Neural cell (in vitro differentiated cells): ENCODE measurements at regions not wholly inside any gene's neighbourhood (a gene's known extent, or its start where the extent isn't known, plus 50 kb on each side); places are given as distances from the start of the nearest gene placed in this dataset.

Experiments
- CTCF ChIP-seq: fragments of 450-650 bp; IDR thresholded peaks from 2 replicates; pipeline ENCODE4 v1.5.1; 2014; ENCODE audit warnings: antibody characterized with exemption, mild to moderate bottlenecking, moderate library complexity; ENCODE audit not compliant: poor library complexity, severe bottlenecking
- EP300 ChIP-seq: fragments of 450-650 bp; conservative IDR thresholded peaks from 2 replicates; pipeline ENCODE4 v1.6.1; 2014; ENCODE audit warnings: antibody characterized with exemption, mild to moderate bottlenecking, moderate library complexity; ENCODE audit not compliant: poor library complexity, severe bottlenecking
- EZH2 ChIP-seq: fragments of 200-600, 300-800 bp; shearing (Covaris generic), sonication (generic); IDR thresholded peaks from 2 replicates; pipeline ENCODE4 v1.6.1; 2014; ENCODE audit warnings: antibody characterized with exemption, low read length, borderline replicate concordance, mild to moderate bottlenecking; ENCODE audit not compliant: insufficient read depth, poor library complexity, severe bottlenecking
- MXI1 ChIP-seq: fragments of 450-650 bp; conservative IDR thresholded peaks from 2 replicates; pipeline ENCODE4 v1.6.1; 2014; ENCODE audit warnings: antibody characterized with exemption, mild to moderate bottlenecking; ENCODE audit not compliant: poor library complexity, severe bottlenecking
- POLR2AphosphoS5 ChIP-seq: IDR thresholded peaks from 2 replicates; pipeline ENCODE4 v1.6.1; 2012
- REST ChIP-seq: IDR thresholded peaks from 2 replicates; pipeline ENCODE4 v1.6.1; 2012; ENCODE audit warnings: borderline replicate concordance

- TF ChIP-seq CTCF (no peak), MXI1 (no peak), EP300 (no peak), REST (no peak), POLR2AphosphoS5 (no peak), EZH2 (no peak)
Measured at GRCh38 chr2:144673456-144673855, 153.5 kb upstream of the ZEB2 start.
